Colon (tissue), 2 donors: ENCODE measurements at regions not wholly inside any gene's neighbourhood (a gene's known extent, or its start where the extent isn't known, plus 50 kb on each side); places are given as distances from the start of the nearest gene placed in this dataset.

ENCODE experiments used
- FAIRE-seq: peaks from 2 replicates; lab custom pipeline; 2012; peaks lifted over from hg19 to GRCh38; lab: Jason Lieb, UNC
- donor health status: control.
- donor health status: control.

- no peak for FAIRE-seq
These were observed 51.8 kb upstream of the RIPOR2 start for GRCh38 chr6:24987446-24988115.

GRCh38 chr6:24988562-24988961, 52.8 kb upstream of the RIPOR2 start:
- FAIRE-seq, result no peak

GRCh38 chr6:24990236-24990845, 54.6 kb upstream of the RIPOR2 start:
- FAIRE-seq, result no peak

GRCh38 chr6:24990944-24991809, 55.4 kb upstream of the RIPOR2 start:
- FAIRE-seq, result no peak

- no peak for FAIRE-seq
These were observed 56.2 kb upstream of the RIPOR2 start for GRCh38 chr6:24991810-24992467.

GRCh38 chr6:24994812-24995211, 59.1 kb upstream of the RIPOR2 start:
- no peak for FAIRE-seq

GRCh38 chr6:24995270-24995669, 59.5 kb upstream of the RIPOR2 start:
- FAIRE-seq, result no peak

GRCh38 chr6:24996269-24996836, 60.6 kb upstream of the RIPOR2 start:
- FAIRE-seq, result no peak

GRCh38 chr6:24997231-24997630, 61.5 kb upstream of the RIPOR2 start:
- no peak for FAIRE-seq

GRCh38 chr6:24997905-24998304, 62.1 kb upstream of the RIPOR2 start:
- no peak for FAIRE-seq

- FAIRE-seq, result no peak
These were observed 66.7 kb upstream of the RIPOR2 start for GRCh38 chr6:25002326-25003091.

- no peak for FAIRE-seq
These were observed 68.6 kb upstream of the RIPOR2 start for GRCh38 chr6:25004357-25004756.

- no peak for FAIRE-seq
These were observed 69.2 kb upstream of the RIPOR2 start for GRCh38 chr6:25005010-25005409.

- FAIRE-seq, result no peak
These were observed 70.3 kb upstream of the RIPOR2 start for GRCh38 chr6:25006075-25006474.

- FAIRE-seq, result no peak
These were observed 70.8 kb upstream of the RIPOR2 start for GRCh38 chr6:25006565-25007001.

- FAIRE-seq, result no peak
These were observed 71.5 kb upstream of the RIPOR2 start for GRCh38 chr6:25007269-25007699.

- no peak for FAIRE-seq
These were observed 73.1 kb upstream of the RIPOR2 start for GRCh38 chr6:25008707-25009392.

GRCh38 chr6:25009393-25009710, 73.6 kb upstream of the RIPOR2 start:
- FAIRE-seq, result no peak

GRCh38 chr6:25010176-25010575, 74.4 kb upstream of the RIPOR2 start:
- no peak for FAIRE-seq

- no peak for FAIRE-seq
These were observed 75.3 kb upstream of the RIPOR2 start for GRCh38 chr6:25010902-25011625.
